GM12878 (cell line): ENCODE measurements at regions not wholly inside any gene's neighbourhood (a gene's known extent, or its start where the extent isn't known, plus 50 kb on each side); places are given as distances from the start of the nearest gene placed in this dataset.

Experiments
- ATAC-seq: fragments of 200-7000 bp; cut with Tn5 transposase; 3 replicates; pipeline ENCODE4 v1.9.1; 2020; ENCODE audit warnings: mild to moderate bottlenecking, moderate library complexity
- BruUV-seq: library from RNA; stranded (reverse); fragments of 400-500 nt; replicated peaks from 2 replicates; lab custom pipeline; 2021; lab: Mats Ljungman, UMichigan
- CTCF ChIA-PET: fragments of 300-600 bp; sonication (Branson Sonifier 250); formaldehyde crosslinking; extraction: SDS; loops from one replicate; lab custom pipeline; 2021; ENCODE audit warnings: inconsistent platforms; lab: Yijun Ruan, JAX
- POLR2A ChIA-PET: fragments of 350-600 bp; formaldehyde crosslinking; extraction: SDS; loops from one replicate; lab custom pipeline; 2021; ENCODE audit warnings: inconsistent platforms; lab: Charles Lee
- RAD21 ChIA-PET: fragments of 300-600 bp; sonication (Branson Sonifier 250); formaldehyde crosslinking; loops from one replicate; lab custom pipeline; 2023; ENCODE audit warnings: antibody characterized with exemption; ENCODE audit not compliant: unreplicated experiment; lab: Charles Lee
- SMC1A ChIA-PET: fragments of 300-600 bp; sonication (Branson Sonifier 250); formaldehyde crosslinking; loops from one replicate; lab custom pipeline; 2023; ENCODE audit not compliant: unreplicated experiment, uncharacterized antibody; lab: Charles Lee
- DNase-seq: peaks from one replicate; pipeline ENCODE4 v3.0.0-alpha.2; 2011; ENCODE audit warnings: low read depth, low spot score
- FAIRE-seq: peaks from 3 replicates; lab custom pipeline; 2011; peaks lifted over from hg19 to GRCh38; lab: Jason Lieb, UNC
- H2AFZ ChIP-seq: 2 replicates; pipeline ENCODE4 v1.6.0; 2011; ENCODE audit warnings: low read depth, low read length, control low read depth; ENCODE audit not compliant: control insufficient read depth
- H3K27ac ChIP-seq: 2 replicates; pipeline ENCODE4 v1.5.1; 2011; ENCODE audit warnings: control low read depth; ENCODE audit not compliant: control insufficient read depth, insufficient read depth
- H3K27me3 ChIP-seq, 2 experiments: replicated peaks in 1 of 2; 2 replicates each; pipeline versions ENCODE4 v1.6.0 to v1.6.1; 2011; ENCODE audit warnings: low read length in 1 of 2; ENCODE audit not compliant: control insufficient read depth in 2 of 2, insufficient read depth in 2 of 2
- H3K36me3 ChIP-seq, 2 experiments: 2 replicates each; pipeline ENCODE4 v1.5.1; 2011; ENCODE audit warnings: low read length in 1 of 2; ENCODE audit not compliant: control insufficient read depth in 2 of 2, insufficient read depth in 2 of 2
- H3K4me1 ChIP-seq: 2 replicates; pipeline ENCODE4 v1.6.1; 2011; ENCODE audit warnings: mild to moderate bottlenecking, low read length, moderate library complexity, mixed read lengths; ENCODE audit not compliant: control insufficient read depth, insufficient read depth
- H3K4me2 ChIP-seq: 2 replicates; pipeline ENCODE4 v1.6.0; 2011; ENCODE audit warnings: control low read depth; ENCODE audit not compliant: control insufficient read depth, insufficient read depth
- H3K4me3 ChIP-seq: fragments of 200-600 bp; sonication (generic); 2 replicates; pipeline ENCODE4 v1.5.1; 2016
- H3K79me2 ChIP-seq: 2 replicates; pipeline ENCODE4 v1.6.0; 2011; ENCODE audit warnings: low read length; ENCODE audit not compliant: control insufficient read depth, insufficient read depth
- H3K9ac ChIP-seq: 2 replicates; pipeline ENCODE4 v1.8.0; 2011; ENCODE audit warnings: low read length, control low read depth, mixed read lengths; ENCODE audit not compliant: control insufficient read depth, insufficient read depth
- H3K9me3 ChIP-seq: replicated peaks from 3 replicates; pipeline ENCODE4 v1.5.1; 2011; ENCODE audit warnings: mild to moderate bottlenecking, low read length; ENCODE audit not compliant: control insufficient read depth, insufficient read depth
- H4K20me1 ChIP-seq: 2 replicates; pipeline ENCODE4 v1.6.0; 2011; ENCODE audit not compliant: control insufficient read depth, insufficient read depth
- BCL11A ChIP-seq: IDR thresholded peaks from 2 replicates; pipeline ENCODE4 v1.6.1; 2011; ENCODE audit warnings: low read depth, low read length
- CHD1 ChIP-seq: IDR thresholded peaks from 2 replicates; pipeline ENCODE4 v1.6.1; 2012; ENCODE audit warnings: low read depth, low read length, improper control_type of control experiment
- HDAC2 ChIP-seq: fragments of 200-600 bp; sonication (generic); IDR thresholded peaks from 2 replicates; pipeline ENCODE4 v1.6.1; 2017
- IRF4 ChIP-seq: IDR thresholded peaks from 2 replicates; pipeline ENCODE4 v1.6.1; 2011; ENCODE audit warnings: low read depth, low read length
- KAT2A ChIP-seq: conservative IDR thresholded peaks from 2 replicates; pipeline ENCODE4 v1.6.1; 2011; ENCODE audit warnings: low read depth, low read length; ENCODE audit not compliant: control insufficient read depth
- MEF2B ChIP-seq: fragments of 450-650 bp; IDR thresholded peaks from 2 replicates; pipeline ENCODE4 v1.6.1; 2018; ENCODE audit warnings: mild to moderate bottlenecking, moderate library complexity; ENCODE audit not compliant: partially characterized antibody, poor library complexity, severe bottlenecking
- NFXL1 ChIP-seq: fragments of 450-650 bp; IDR thresholded peaks from 2 replicates; pipeline ENCODE4 v1.6.1; 2017; ENCODE audit warnings: antibody characterized with exemption, mild to moderate bottlenecking, borderline replicate concordance
- NRF1 ChIP-seq: conservative IDR thresholded peaks from 2 replicates; pipeline ENCODE4 v1.6.1; 2011; ENCODE audit warnings: mild to moderate bottlenecking, low read depth, low read length, improper control_type of control experiment
- SMARCA5 ChIP-seq: fragments of 450-650 bp; IDR thresholded peaks from 2 replicates; pipeline ENCODE4 v1.6.1; 2017; ENCODE audit warnings: mild to moderate bottlenecking
- STAT3 ChIP-seq: IDR thresholded peaks from 2 replicates; pipeline ENCODE4 v1.6.1; 2011; ENCODE audit warnings: low read depth, low read length, improper control_type of control experiment
- TBL1XR1 ChIP-seq: IDR thresholded peaks from 2 replicates; pipeline ENCODE4 v1.6.1; 2012; ENCODE audit warnings: low read depth, low read length, improper control_type of control experiment
- WGBS: methylation state at CpG from one replicate; pipeline ENCODE4 v1.1.6; 2016; ENCODE audit warnings: low lambda C conversion rate; ENCODE audit not compliant: insufficient replicate concordance, insufficient coverage; ENCODE audit errors: missing lambda C conversion rate; 5-methylcytosine and 5-hydroxymethylcytosine counted together
- in situ Hi-C: fragments of 300-500 bp; cut with MboI; formaldehyde crosslinking; loops from 9 replicates; pipeline ENCODE4 v1.14.3; 2018; ENCODE audit warnings: mixed read lengths
- intact Hi-C: fragments of 100-400 bp; cut with micrococcal nuclease; formaldehyde crosslinking; loops from one replicate; pipeline ENCODE4 v1.14.2; 2022; ENCODE audit not compliant: unreplicated experiment
- TF ChIP-seq, protein P1 (sequence below): fragments of 450-650 bp; IDR thresholded peaks from 2 replicates; pipeline ENCODE4 v1.6.1; 2017; ENCODE audit warnings: borderline replicate concordance
- TF ChIP-seq, protein P2 (sequence below): fragments of 450-650 bp; IDR thresholded peaks from 2 replicates; pipeline ENCODE4 v1.6.1; 2017; ENCODE audit warnings: mild to moderate bottlenecking, moderate library complexity

DNA sequence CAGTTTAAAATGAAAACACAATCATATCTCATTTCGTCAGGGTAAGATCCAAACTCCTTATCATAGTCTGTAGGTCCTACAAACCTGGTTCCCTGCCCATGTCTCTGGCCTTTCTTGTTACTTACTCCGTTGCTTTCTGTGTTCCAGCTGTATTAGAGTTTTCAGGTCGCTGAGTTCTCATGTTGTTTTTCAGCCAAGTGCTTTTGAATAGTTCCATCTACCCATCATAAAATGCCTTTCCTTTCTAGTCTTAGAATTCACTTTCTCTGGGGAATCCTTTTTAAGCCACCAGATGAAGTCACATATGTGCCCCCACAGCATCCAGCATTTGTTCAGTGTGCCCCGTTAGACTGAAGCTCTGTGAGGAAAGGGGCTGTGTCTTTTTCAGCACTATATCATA is 228.7 kb downstream of the YTHDC2 start:
- ChIA-PET CTCF (no interaction called here), RAD21 (no interaction called here)
- 9% methylated on average over 4 of the region's 4 CpGs for WGBS
- Histone ChIP-seq H3K27me3 (no peaks in the 10 kb centered on the region), H3K4me2 (no peak overlapping the region), H3K36me3 (no peaks in the 10 kb centered on the region), H3K79me2 (no peaks in the 10 kb centered on the region)
- FAIRE-seq (no peak), DNase-seq (no peak)
- TF ChIP-seq HDAC2 = no peak
- no peak for TF ChIP-seq BCL11A
- TF ChIP-seq CHD1 = no peak
- TF ChIP-seq, protein P1, sequence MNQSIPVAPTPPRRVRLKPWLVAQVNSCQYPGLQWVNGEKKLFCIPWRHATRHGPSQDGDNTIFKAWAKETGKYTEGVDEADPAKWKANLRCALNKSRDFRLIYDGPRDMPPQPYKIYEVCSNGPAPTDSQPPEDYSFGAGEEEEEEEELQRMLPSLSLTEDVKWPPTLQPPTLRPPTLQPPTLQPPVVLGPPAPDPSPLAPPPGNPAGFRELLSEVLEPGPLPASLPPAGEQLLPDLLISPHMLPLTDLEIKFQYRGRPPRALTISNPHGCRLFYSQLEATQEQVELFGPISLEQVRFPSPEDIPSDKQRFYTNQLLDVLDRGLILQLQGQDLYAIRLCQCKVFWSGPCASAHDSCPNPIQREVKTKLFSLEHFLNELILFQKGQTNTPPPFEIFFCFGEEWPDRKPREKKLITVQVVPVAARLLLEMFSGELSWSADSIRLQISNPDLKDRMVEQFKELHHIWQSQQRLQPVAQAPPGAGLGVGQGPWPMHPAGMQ = no peak
- TF ChIP-seq TBL1XR1 = no peak
- TF ChIP-seq IRF4 = no peak
- no peak for TF ChIP-seq NRF1
- TF ChIP-seq MEF2B = no peak
- TF ChIP-seq SMARCA5 = no peak
- TF ChIP-seq NFXL1 = no peak
- no peak for TF ChIP-seq STAT3
- TF ChIP-seq KAT2A = no peak
- TF ChIP-seq, protein P2, sequence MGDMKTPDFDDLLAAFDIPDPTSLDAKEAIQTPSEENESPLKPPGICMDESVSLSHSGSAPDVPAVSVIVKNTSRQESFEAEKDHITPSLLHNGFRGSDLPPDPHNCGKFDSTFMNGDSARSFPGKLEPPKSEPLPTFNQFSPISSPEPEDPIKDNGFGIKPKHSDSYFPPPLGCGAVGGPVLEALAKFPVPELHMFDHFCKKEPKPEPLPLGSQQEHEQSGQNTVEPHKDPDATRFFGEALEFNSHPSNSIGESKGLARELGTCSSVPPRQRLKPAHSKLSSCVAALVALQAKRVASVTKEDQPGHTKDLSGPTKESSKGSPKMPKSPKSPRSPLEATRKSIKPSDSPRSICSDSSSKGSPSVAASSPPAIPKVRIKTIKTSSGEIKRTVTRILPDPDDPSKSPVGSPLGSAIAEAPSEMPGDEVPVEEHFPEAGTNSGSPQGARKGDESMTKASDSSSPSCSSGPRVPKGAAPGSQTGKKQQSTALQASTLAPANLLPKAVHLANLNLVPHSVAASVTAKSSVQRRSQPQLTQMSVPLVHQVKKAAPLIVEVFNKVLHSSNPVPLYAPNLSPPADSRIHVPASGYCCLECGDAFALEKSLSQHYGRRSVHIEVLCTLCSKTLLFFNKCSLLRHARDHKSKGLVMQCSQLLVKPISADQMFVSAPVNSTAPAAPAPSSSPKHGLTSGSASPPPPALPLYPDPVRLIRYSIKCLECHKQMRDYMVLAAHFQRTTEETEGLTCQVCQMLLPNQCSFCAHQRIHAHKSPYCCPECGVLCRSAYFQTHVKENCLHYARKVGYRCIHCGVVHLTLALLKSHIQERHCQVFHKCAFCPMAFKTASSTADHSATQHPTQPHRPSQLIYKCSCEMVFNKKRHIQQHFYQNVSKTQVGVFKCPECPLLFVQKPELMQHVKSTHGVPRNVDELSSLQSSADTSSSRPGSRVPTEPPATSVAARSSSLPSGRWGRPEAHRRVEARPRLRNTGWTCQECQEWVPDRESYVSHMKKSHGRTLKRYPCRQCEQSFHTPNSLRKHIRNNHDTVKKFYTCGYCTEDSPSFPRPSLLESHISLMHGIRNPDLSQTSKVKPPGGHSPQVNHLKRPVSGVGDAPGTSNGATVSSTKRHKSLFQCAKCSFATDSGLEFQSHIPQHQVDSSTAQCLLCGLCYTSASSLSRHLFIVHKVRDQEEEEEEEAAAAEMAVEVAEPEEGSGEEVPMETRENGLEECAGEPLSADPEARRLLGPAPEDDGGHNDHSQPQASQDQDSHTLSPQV = no peak
- TF ChIP-seq, all 136 proteins: peak for 0
- H3K27ac ChIP-seq = no peak overlapping the region
- no peak overlapping the region for H3K9ac ChIP-seq
- no peak overlapping the region for H2AFZ ChIP-seq
- ChIA-PET SMC1A (interaction anchor here (1.1 kb wide), 1 partner anchor 14 kb away, joined by 3 read pairs; no protein-coding TSS in a partner anchor), POLR2A (no interaction called here)
- no peaks in the 10 kb centered on the region for H3K4me1 ChIP-seq
- ATAC-seq = no peak
- H3K9me3 ChIP-seq = no peaks in the 10 kb centered on the region; the same call in 2 of the 3 replicates
- no peak overlapping the region for H3K4me3 ChIP-seq
- H4K20me1 ChIP-seq = no peaks in the 10 kb centered on the region
- intact Hi-C loops = no loop called here
- in situ Hi-C loops = no loop called here
- BruUV-seq = no TSS peak
